HepG2 (cell line): ENCODE measurements at regions not wholly inside any gene's neighbourhood (a gene's known extent, or its start where the extent isn't known, plus 50 kb on each side); places are given as distances from the start of the nearest gene placed in this dataset.

Experiments used
- CENPX ChIP-seq: sonication (generic); formaldehyde crosslinking; IDR thresholded peaks from 2 replicates; pipeline ENCODE4 v1.9.0; 2021; ENCODE audit warnings: mild to moderate bottlenecking, missing genetic modification reagents, moderate library complexity
- HNRNPL ChIP-seq: fragments of 200-400 bp; formaldehyde crosslinking; IDR thresholded peaks from 2 replicates; pipeline ENCODE4 v1.6.1; 2017; ENCODE audit warnings: mild to moderate bottlenecking, low read depth, low read length
- HNRNPLL ChIP-seq: fragments of 200-400 bp; formaldehyde crosslinking; IDR thresholded peaks from 2 replicates; pipeline ENCODE4 v1.6.1; 2017; ENCODE audit warnings: mild to moderate bottlenecking, low read depth, low read length; ENCODE audit not compliant: poor library complexity, severe bottlenecking
- HOXA5 ChIP-seq: sonication (generic); formaldehyde crosslinking; IDR thresholded peaks from 2 replicates; pipeline ENCODE4 v1.4.0; 2020; ENCODE audit warnings: missing genetic modification reagents
- IKZF5 ChIP-seq: IDR thresholded peaks from 2 replicates; pipeline ENCODE4 v1.6.1; 2018; ENCODE audit warnings: missing genetic modification reagents, mild to moderate bottlenecking, missing compliant biosample characterization
- KAT7 ChIP-seq: IDR thresholded peaks from 2 replicates; pipeline ENCODE4 v1.6.1; 2018; ENCODE audit warnings: borderline replicate concordance, missing compliant biosample characterization
- KDM2A ChIP-seq: sonication (generic); formaldehyde crosslinking; IDR thresholded peaks from 2 replicates; pipeline ENCODE4 v1.4.0; 2020; ENCODE audit warnings: low read depth, missing genetic modification reagents, borderline replicate concordance
- KLF9 ChIP-seq: IDR thresholded peaks from 2 replicates; pipeline ENCODE4 v1.6.1; 2016; ENCODE audit warnings: low read depth
- MBNL3 ChIP-seq: fragments of 250-450 bp; sonication (Bioruptor Pico); conservative IDR thresholded peaks from 2 replicates; pipeline ENCODE4 v1.8.0; 2022; ENCODE audit warnings: mild to moderate bottlenecking, inconsistent platforms
- MEIS2 ChIP-seq: sonication (generic); formaldehyde crosslinking; IDR thresholded peaks from 2 replicates; pipeline ENCODE4 v1.9.0; 2021; ENCODE audit warnings: mild to moderate bottlenecking, missing genetic modification reagents
- PAX8 ChIP-seq: sonication (generic); formaldehyde crosslinking; IDR thresholded peaks from 2 replicates; pipeline ENCODE4 v1.8.0; 2022; ENCODE audit warnings: mild to moderate bottlenecking, missing genetic modification reagents, borderline replicate concordance
- PHB2 ChIP-seq: fragments of 450-650 bp; IDR thresholded peaks from 2 replicates; pipeline ENCODE4 v1.6.1; 2018; ENCODE audit not compliant: partially characterized antibody
- PHF5A ChIP-seq: IDR thresholded peaks from one replicate; pipeline ENCODE4 v1.6.1; 2018; ENCODE audit warnings: low read depth, missing genetic modification reagents; ENCODE audit not compliant: unreplicated experiment
- RAD21 ChIP-seq: fragments of 450-650 bp; formaldehyde crosslinking; IDR thresholded peaks from 2 replicates; pipeline ENCODE4 v1.5.0; 2020; ENCODE audit warnings: mild to moderate bottlenecking
- RFX5 ChIP-seq: IDR thresholded peaks from 2 replicates; pipeline ENCODE4 v1.6.1; 2011; ENCODE audit warnings: low read depth, low read length, improper control_type of control experiment
- TOE1 ChIP-seq: sonication (generic); formaldehyde crosslinking; IDR thresholded peaks from 2 replicates; pipeline ENCODE4 v1.4.0; 2020; ENCODE audit warnings: mild to moderate bottlenecking, missing genetic modification reagents
- ZBTB21 ChIP-seq: sonication (generic); formaldehyde crosslinking; IDR thresholded peaks from 2 replicates; pipeline ENCODE4 v1.4.0; 2020; ENCODE audit warnings: missing genetic modification reagents
- ZBTB8A ChIP-seq: sonication (generic); formaldehyde crosslinking; IDR thresholded peaks from 2 replicates; pipeline ENCODE4 v1.4.0; 2020; ENCODE audit warnings: mild to moderate bottlenecking, low read depth, missing genetic modification reagents, borderline replicate concordance
- ZKSCAN8 ChIP-seq: IDR thresholded peaks from 2 replicates; pipeline ENCODE4 v1.6.1; 2016; ENCODE audit warnings: borderline replicate concordance, missing genetic modification reagents, missing compliant biosample characterization
- ZNF562 ChIP-seq: sonication (generic); formaldehyde crosslinking; IDR thresholded peaks from 2 replicates; pipeline ENCODE4 v1.8.0; 2022; ENCODE audit warnings: missing genetic modification reagents, borderline replicate concordance
- ZNF570 ChIP-seq: sonication (generic); formaldehyde crosslinking; IDR thresholded peaks from 2 replicates; pipeline ENCODE4 v1.4.0; 2020; ENCODE audit warnings: mild to moderate bottlenecking, missing genetic modification reagents, borderline replicate concordance
- ZNF576 ChIP-seq: sonication (generic); formaldehyde crosslinking; IDR thresholded peaks from 2 replicates; pipeline ENCODE4 v1.4.0; 2020; ENCODE audit warnings: mild to moderate bottlenecking, missing genetic modification reagents
- ZNF7 ChIP-seq: IDR thresholded peaks from 2 replicates; pipeline ENCODE4 v1.6.1; 2016; ENCODE audit warnings: missing biosample characterization, missing genetic modification reagents
- TF ChIP-seq, protein P1 (sequence below): sonication (generic); formaldehyde crosslinking; IDR thresholded peaks from 2 replicates; pipeline ENCODE4 v1.8.0; 2022; ENCODE audit warnings: missing genetic modification reagents, mild to moderate bottlenecking, borderline replicate concordance
- TF ChIP-seq, protein P2 (sequence below): sonication (generic); formaldehyde crosslinking; conservative IDR thresholded peaks from 2 replicates; pipeline ENCODE4 v1.4.0; 2020; ENCODE audit warnings: mild to moderate bottlenecking, missing genetic modification reagents, moderate library complexity

GRCh38 chr4:123856689-123857545 is 460.3 kb downstream of the SPRY1 start (continued):
- no peak for TF ChIP-seq KDM2A (CRISPR knock-in tag)
- TF ChIP-seq, protein P1, sequence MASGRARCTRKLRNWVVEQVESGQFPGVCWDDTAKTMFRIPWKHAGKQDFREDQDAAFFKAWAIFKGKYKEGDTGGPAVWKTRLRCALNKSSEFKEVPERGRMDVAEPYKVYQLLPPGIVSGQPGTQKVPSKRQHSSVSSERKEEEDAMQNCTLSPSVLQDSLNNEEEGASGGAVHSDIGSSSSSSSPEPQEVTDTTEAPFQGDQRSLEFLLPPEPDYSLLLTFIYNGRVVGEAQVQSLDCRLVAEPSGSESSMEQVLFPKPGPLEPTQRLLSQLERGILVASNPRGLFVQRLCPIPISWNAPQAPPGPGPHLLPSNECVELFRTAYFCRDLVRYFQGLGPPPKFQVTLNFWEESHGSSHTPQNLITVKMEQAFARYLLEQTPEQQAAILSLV (CRISPR knock-in tag): no peak
- TF ChIP-seq, protein P2, sequence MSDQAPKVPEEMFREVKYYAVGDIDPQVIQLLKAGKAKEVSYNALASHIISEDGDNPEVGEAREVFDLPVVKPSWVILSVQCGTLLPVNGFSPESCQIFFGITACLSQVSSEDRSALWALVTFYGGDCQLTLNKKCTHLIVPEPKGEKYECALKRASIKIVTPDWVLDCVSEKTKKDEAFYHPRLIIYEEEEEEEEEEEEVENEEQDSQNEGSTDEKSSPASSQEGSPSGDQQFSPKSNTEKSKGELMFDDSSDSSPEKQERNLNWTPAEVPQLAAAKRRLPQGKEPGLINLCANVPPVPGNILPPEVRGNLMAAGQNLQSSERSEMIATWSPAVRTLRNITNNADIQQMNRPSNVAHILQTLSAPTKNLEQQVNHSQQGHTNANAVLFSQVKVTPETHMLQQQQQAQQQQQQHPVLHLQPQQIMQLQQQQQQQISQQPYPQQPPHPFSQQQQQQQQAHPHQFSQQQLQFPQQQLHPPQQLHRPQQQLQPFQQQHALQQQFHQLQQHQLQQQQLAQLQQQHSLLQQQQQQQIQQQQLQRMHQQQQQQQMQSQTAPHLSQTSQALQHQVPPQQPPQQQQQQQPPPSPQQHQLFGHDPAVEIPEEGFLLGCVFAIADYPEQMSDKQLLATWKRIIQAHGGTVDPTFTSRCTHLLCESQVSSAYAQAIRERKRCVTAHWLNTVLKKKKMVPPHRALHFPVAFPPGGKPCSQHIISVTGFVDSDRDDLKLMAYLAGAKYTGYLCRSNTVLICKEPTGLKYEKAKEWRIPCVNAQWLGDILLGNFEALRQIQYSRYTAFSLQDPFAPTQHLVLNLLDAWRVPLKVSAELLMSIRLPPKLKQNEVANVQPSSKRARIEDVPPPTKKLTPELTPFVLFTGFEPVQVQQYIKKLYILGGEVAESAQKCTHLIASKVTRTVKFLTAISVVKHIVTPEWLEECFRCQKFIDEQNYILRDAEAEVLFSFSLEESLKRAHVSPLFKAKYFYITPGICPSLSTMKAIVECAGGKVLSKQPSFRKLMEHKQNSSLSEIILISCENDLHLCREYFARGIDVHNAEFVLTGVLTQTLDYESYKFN: peak; percentile 98
- no peak for TF ChIP-seq ZNF7 (CRISPR knock-in tag)
- TF ChIP-seq ZKSCAN8 (CRISPR knock-in tag): peak; percentile 69; the same call in 1 of the 2 replicates
- no peak; the same call in 1 of the 2 replicates for TF ChIP-seq HOXA5
- no peak; the same call in 1 of the 2 replicates for TF ChIP-seq TOE1 (CRISPR knock-in tag)
- TF ChIP-seq CENPX: no peak
- TF ChIP-seq ZBTB8A (CRISPR knock-in tag): no peak
- TF ChIP-seq MEIS2: peak; percentile 92
- no peak for TF ChIP-seq ZNF562 (CRISPR knock-in tag)
- no peak for TF ChIP-seq PHB2
- 0 out of 2 replicates have a peak, but pooled peaks have one; percentile 44 for TF ChIP-seq KAT7 (CRISPR knock-in tag)
- TF ChIP-seq PHF5A: peak; percentile 57
- TF ChIP-seq PAX8: no peak
- no peak for TF ChIP-seq ZNF570 (CRISPR knock-in tag)
- peak; percentile 87 for TF ChIP-seq IKZF5 (CRISPR knock-in tag)
- TF ChIP-seq ZBTB21 (CRISPR knock-in tag): no peak
- TF ChIP-seq HNRNPL: no peak
- TF ChIP-seq MBNL3 (CRISPR knock-in tag): no peak
- no peak for TF ChIP-seq KLF9 (CRISPR knock-in tag)
- TF ChIP-seq RAD21 (CRISPR knock-in tag): no peak
- TF ChIP-seq HNRNPLL: no peak
- TF ChIP-seq RFX5: no peak
- TF ChIP-seq ZNF576 (CRISPR knock-in tag): no peak
